HG03442 (cell line): ENCODE measurements at regions not wholly inside any gene's neighbourhood (a gene's known extent, or its start where the extent isn't known, plus 50 kb on each side); places are given as distances from the start of the nearest gene placed in this dataset.

Source experiments
- ATAC-seq: cut with Tn5 transposase; IDR thresholded peaks from one replicate; pipeline ENCODE4 v1.9.1; 2021; ENCODE audit warnings: mild to moderate bottlenecking, moderate library complexity; ENCODE audit not compliant: unreplicated experiment

DNA sequence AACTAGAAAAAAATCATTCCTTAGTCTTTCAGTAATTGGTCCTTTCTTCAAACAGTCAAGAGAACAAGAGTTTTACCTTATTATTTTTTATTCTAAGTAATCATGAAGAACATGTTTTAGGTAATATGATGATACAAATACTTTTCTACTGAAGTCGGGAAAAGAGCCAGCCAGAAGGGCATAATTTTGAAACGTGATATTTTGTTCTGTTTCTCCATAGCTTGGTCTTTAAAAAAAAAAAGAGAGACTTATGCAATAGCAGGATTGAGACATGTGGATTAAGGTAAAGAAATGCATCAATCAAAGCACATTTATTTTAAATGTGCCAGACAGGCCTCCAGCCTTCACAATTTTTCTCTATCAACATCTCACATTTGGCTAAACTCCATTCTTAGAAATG, 1016.8 kb downstream of the CNTNAP5 start:
- no peak for ATAC-seq

DNA sequence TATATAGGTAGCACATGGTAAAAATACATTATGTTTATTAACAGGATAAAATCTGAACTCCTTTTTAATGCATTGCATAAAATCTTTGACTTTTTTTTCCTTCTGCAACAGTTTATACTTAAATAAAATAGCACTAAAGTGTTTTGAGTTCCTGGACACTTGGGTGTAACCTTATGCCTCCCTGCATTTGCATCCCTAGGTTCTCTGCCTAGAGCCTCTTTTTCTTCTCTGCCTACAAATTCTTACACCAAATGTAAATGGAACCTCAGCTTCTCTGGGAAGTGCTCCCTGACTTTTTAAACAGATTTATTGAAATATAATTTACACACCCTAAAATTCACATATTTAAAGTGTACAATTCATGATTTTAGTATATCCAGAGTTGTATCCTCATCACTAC, 1017.6 kb downstream of the CNTNAP5 start:
- ATAC-seq, result no peak

DNA sequence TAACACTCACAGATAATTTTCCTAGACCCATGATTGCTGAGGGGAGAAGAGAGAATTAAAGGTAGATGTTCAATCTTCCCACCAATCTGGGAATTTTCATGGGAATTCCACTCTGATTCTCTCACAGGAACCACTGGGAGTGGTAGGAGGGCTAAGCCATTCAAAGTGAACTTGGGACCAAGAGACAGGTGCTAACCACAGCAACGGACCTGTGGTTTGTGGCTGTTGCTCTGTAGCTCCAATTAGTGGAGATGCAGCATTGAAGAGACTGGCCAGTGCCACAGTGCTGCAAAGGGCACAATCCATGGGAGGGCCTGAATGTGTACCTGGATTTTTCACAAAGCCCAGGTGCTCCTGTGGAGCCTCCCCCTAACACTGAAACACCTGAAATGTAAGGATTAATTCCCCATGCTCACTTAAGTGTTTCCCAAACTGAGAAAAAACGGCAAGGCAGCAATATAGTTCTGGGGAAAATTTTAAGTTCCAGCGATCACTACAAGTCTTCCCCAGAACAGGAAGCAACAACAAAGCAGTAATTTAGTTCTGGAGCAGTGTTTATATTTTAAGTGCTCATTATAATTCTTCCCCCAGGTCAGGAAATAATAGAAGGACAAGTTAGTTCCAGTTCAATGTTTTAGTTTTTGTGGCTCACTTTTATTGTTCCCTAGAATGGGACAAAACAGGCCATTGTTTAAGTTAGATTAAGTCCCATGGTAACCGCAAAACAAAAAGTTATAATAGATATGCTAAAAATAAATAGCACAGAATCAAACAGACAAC, 1045.8 kb downstream of the CNTNAP5 start:
- no peak for ATAC-seq

DNA sequence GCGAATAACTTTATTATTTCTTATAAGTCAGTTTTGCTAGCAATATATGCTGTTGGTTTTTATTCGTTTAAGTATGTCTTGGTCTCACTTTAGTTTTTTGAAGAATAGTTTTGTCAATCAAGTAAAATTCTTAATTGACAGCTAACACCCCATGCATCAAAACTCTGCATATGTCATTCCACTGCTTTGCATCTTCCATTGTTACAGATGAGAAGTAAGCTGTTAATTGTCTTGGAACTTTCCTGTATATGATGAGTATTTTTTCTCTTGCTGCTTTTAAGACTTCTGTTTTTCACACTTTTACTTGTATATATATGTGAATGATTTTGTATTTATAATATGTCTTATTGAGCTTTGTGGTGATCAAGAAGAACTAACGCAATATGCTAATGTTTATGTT, 1048.4 kb downstream of the CNTNAP5 start:
- no peak for ATAC-seq

DNA sequence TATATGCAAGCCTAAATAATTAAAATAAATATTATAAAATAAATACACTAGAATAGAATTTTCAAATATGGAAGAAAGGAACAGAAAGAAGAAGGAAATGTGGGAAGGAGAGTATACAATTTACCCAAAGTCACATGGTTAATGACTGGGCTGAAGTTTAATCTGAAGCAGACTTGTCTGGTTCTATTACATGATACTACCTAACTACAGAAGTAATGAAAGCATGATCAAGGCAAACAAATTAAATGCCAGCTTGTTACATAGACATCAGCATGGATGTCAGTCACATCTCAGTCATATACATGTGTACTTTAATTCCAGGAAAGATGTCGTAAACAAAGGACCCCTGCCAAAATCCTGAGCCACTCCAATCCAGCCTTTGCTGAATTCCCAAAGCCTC, 1060.8 kb downstream of the CNTNAP5 start:
- ATAC-seq, result no peak

DNA sequence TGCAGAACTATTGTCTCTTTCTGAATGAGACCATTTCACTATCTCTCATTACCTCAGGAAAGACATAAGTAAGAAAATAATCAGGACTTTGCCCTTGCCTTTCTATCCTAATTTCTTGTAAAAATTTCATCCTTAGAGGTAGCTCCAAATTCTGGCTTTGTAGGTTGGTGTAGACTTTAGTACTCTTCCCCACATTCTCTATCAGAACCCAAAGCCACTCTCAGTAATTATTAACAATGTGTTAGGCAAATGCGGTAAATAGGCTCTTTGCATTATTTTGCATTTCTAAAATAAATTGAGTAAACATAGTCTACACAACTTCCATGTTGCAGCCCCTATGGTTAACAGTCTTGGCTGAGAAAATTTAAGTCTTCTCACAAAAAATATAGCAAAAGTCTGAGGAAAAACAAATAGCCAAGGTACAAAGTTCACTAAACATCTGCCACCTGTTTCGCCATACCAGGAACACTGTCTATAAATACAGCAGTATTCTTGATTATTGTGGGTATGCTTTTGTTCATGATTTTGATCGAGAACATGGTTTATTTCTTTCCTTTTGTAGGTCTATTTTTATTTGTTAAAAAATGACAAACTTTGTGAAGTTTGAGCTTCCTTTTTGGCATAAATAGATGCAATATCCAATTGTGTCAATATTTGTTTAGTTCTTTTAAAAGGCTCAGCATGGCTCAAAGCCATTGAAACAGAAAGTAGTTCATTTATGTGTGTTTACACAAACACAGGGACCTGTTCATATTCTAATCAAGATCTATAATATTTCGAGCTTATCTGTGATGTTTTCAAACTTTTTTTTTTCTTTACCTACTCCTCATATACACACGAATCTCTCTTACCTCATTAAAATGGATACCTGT, 1061.5 kb downstream of the CNTNAP5 start:
- ATAC-seq, result no peak

DNA sequence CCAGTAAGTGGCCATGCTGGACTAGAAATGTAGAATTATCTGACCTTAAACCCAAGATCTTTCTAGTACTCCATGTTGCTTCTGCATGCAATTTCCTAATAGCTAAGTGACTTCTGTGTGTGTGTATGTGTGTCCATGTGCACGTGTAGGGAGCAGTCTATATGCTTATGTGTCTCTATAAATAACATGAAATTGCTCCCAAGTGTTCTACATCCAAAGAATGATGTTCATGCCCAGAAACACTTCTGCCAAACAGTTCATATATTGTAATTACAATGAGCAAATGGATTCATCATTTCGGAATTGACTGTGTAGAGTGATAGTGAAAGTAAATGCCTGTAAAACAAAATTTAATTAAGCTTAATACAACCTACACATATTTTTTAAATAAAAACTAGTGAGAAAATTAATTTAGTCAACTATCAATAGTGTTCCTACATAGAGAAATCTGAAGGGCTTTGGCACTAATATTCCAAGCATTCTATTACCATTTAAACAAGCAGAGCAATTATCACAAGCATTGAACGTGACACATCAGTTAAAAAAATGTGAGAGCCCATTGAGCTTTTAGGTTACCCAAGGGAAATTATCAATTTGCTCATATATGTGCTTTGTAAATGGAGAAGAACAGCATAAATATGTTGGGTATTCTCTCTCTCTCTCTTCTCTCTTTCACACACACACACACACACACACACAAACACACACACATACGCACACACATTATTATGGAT, 1067.4 kb downstream of the CNTNAP5 start:
- no peak for ATAC-seq

DNA sequence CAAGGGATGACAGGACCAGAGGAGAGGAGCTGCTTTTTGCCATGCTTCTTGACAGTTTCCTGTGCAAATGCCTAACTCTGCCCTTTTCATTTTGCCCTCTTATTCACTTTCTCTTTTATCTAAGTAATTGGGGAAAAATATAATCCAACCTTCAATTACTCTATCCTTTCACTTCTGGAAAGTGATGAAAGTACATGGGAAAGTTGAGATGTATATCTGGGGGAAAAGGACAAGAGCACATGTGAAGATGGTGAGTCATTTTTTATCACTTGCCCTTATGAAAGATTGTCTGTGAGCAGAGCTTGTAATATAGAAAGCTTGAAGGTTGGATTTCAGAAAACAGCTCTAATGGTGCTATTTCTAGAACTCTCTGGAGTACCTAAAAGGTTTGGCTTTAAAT, 1070.7 kb downstream of the CNTNAP5 start:
- ATAC-seq, result no peak

DNA sequence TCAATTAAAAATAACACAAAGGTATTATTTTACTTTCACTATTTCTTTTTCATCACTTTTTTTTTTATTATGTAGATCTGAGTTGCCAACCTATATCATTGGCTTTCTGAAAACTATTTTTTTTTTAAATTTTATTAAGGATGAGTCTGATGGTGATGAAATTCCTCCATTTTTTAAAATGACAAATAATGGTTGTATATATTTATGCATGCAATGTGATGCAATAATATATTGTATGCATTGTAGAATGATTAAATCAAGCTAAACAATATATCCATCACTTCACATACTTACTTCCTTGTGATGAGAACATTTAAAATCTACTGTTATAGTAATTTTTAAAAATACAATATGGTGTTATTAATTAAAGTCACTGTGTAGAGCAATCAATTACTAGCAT, 1081.6 kb downstream of the CNTNAP5 start:
- no peak for ATAC-seq

DNA sequence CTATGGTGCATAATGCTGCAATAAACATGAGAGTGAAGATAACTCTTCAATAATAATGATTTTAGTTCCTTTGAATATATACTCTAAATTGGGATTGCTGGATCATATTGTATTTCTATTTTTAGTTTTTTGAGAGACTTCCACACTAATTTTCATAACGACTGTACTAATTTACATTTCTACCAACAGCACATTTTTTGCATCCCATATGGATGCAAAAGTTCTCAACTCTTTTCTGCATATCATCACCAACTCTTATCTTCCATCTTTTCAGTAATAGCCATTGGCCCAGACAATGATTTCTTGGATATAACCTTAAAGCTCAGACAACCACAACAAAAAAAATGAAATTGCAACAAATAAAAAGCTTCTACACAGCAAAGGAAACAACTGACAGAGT, 1082.4 kb downstream of the CNTNAP5 start:
- no peak for ATAC-seq

DNA sequence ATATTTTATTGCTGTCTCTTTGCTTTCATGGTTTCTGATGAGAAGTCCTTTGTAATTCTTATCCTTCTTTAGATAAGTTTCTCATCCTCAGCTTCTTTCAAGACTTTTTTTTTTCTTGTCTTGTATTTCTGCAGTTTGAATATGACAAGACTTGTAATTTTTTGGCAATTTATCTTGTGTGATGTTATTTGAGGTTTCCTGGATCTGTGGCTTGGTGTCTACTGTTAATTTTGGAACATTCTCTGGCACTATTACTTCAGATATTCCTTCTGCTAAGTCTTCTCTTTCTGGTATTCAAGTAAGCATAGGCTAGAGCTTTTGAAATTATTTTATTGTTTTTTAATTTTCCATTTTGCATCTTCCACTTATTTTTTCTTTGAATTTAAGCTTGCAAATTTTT, 1083.2 kb downstream of the CNTNAP5 start:
- ATAC-seq, result no peak

DNA sequence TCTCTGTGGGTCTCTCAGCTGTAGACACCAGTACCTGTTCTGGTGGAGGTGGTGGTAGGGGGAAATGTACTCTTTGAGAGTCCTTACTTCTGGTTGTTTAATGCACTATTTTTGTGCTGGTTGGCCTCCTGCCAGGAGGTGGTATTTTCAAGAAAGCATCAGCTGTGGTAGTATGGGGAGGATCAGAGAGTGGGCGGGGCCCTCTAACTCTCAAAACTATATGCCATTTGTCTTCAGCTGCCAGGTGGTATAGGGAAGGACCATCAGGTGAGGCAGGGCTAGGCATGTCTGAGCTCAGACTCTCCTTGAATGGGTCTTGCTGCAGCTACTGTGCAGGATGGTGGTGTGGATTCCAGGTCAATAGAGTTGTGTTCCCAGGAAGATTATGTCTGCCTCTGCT, 1100.8 kb downstream of the CNTNAP5 start:
- no peak for ATAC-seq

DNA sequence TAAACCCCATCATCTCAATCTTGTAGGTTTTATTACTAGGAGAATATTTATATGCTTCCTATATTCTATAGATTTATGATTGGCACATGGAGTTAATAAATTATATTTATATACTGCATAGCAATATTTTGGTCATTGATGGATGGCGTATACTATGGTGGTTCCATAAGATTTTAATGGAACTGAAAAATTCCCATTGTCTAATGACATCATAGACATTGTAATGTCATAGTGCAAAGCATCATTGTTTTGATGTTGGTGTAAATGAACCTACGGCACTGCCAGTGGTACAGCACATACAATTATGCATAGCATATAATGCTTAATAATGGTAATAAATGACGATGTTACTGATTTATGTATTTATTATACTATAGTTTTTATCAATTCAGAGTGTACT, 1135.9 kb downstream of the CNTNAP5 start:
- ATAC-seq, result no peak

DNA sequence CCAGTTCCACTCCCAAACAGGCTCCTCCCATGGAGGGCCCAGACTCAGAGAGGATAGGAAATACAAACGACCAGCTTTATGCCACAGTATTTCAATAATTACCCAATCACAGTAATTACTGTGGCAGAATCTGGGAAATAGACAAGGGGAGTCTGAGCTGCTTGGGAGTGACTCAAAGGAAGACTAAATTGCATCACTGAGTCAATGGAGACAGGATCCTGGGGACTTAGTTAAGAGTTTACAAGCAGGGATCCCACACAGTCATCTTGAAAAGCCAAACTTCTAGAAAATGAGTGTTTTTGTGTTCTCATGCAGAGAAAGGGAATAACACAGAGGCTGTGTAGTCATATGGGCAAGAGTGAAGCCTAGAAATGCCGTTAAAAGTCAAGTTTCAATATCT, 1142.1 kb downstream of the CNTNAP5 start:
- no peak for ATAC-seq

DNA sequence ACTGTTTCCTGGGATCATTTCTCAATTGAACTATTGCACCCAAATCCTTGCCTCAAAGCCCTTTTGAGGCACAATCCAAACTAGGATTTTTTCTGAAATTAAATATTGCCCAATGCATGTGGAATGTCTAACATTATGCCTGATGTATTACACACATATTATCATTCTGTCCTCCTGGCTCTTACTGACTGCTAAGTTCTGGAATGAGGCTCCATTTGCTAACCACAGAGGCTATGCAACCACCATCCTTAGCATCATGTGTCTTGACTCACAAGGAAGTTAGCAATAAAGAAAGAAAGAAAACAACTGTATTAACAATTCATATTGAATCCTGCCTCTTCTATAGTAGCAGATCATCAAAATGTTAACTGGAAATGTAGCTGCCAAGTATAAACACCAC, 1142.7 kb downstream of the CNTNAP5 start:
- no peak for ATAC-seq

DNA sequence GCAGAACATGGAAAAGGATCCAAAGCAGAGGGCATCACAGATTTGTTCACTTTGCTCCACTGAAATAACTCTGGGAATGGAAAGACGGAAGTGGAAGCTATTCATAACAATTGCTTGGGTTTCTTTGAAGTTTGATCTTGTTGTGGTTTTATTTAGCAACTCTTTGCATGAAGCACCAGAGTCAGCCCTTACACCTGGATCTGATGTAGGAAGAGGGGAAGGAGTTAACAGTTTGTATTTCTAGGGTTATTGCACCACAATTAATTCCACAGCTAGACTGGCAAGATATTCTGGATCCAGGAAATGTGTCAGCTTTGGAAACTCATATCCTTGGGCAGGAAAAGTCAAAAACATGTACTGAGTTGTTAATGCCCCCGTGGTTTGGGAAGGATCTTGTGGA, 1143.4 kb downstream of the CNTNAP5 start:
- ATAC-seq, result no peak

DNA sequence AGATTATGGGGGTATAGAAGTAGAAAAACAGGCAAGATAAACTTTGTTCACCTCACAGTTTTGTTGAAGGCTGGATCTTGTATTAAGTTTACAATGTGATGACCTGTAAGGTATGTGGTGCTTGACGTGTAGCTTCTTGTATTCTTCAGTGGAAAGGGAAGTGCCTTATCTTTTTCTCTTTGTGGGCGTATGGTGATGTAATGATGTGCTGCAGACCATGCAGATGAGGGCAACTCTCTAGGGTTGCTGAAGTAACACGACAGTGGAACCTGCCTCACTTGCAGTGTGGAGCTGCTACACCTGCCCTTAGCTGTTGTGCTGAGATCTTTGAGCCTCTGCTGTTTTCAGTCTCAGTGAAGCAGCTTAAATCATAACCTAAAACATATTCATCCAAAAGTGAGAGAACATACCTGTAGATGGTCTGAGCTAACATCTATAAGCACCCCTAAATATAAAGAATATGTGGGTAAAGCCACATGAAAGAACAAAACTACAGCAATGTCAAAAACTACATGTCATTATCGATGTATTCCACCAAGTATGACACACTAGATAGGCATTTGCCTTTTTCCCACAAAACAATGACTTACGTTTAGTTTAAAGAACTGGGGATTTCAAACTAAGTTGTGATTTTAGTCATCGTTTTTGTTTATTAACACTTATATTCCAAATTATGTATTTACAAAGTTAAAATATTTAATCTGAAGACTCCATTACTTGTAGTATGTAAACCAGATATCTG, 1144.1 kb downstream of the CNTNAP5 start:
- ATAC-seq, result no peak

DNA sequence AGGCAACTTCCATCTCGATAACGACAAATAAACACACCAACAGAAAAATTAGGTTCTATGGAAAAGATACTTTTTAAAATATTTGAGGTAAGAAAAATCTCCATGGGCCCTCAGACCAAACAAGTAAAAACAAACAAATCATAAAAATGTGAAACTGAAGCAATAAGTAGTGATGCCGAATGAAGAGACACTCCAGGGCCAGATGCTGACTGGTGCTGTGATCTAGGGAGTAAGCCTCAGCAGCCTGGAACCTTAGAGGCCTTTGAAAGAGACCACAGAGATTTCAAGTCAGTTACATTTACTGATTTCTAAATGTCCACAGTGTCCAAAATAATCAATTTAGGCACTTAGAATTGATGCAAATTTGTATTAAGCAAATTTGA, 1144.7 kb downstream of the CNTNAP5 start:
- no peak for ATAC-seq

DNA sequence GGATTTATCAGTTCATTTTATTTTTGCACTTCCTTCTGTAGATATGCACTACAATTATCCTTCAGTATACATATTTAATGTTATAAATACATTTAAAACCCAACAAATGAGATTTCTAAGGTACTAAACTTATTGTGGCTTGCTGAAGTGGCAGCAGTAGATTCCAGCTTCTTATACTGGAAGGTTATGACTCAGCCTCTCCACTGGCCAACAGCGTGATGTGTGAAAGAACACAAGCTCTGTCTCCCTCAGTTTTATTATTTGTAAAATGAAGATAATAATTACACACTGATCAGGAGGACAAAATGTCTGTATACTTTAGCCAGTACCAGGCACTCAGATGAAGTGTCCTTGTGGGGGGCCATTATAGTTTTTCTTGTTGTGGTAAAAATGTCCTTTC, 1147.1 kb downstream of the CNTNAP5 start:
- no peak for ATAC-seq

DNA sequence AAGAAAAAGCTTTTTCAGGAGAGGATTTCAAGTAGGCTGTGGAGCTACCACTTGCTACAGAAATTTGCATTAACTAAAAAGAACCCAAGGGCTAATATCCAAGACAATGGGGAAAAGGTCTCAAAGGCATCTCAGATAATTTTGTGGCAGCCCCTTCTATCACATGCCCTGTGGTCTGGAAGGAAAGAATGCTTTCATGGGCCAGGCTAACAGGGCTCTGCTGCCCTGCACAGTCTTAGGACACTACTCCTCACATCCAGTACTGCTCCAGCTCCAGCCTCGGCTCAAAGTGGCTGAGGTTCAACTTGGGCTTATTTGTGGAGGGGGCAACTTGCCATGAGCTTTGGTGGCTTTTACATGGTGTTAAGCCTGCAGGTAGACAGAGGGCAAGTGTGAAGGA, 1150.3 kb downstream of the CNTNAP5 start:
- ATAC-seq, result no peak

DNA sequence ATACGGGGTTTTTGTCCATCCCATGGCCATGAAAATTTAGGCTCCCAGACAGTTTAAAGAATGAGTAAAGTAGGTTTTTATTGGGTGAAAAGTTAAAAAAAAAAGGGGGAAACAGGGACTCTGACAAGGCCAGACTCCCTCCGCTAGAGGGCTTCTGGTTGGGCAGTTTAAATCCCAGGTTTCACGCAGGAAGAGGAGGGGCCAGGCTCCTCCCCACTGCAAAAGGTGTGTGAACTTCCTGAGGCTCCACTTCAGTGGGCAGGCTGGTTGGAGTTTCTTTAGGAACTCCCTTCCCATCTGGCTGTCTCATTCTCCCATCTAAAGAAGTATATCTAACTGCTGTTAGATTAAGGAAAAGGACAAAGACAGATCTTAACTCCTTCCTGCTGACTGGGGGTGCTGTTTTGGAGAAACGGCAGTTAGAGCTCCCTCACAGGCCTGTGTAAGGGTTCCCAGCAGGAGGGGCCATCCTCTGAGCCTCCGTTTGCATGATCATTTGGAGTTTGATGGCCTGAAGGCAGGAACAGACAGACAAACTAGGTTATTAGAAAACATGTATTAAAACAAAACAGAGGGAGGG, 1160.7 kb downstream of the CNTNAP5 start:
- no peak for ATAC-seq
